ENCODE measurements at regions not wholly inside any gene's neighbourhood (a gene's known extent, or its start where the extent isn't known, plus 50 kb on each side); places are given as distances from the start of the nearest gene placed in this dataset.

DNA sequence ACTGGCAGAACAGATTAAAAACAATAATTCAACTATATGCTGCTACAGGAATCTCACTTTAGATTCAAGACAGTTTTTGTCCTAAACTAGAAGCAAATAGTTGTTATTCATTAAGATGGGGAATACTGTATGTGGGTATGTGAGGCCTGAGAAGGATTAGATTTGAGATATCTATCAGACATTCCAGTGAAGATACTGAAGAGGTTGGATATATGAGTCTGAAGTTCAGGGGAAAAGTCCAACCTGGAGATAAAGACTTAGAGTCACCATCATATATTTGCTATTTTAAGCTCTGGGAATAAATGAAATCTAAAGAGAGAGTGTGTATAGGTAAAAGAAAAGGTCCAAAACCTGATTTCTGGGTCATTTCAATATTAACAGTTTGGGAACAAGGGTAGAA lies 96.2 kb upstream of the RBBP8 start:
- TF ChIP-seq, protein P1, sequence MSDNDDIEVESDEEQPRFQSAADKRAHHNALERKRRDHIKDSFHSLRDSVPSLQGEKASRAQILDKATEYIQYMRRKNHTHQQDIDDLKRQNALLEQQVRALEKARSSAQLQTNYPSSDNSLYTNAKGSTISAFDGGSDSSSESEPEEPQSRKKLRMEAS (IDR thresholded peaks at IDR 0.05; ENCODE audit: low read depth, low read length): no peak
- TF ChIP-seq, protein P2, sequence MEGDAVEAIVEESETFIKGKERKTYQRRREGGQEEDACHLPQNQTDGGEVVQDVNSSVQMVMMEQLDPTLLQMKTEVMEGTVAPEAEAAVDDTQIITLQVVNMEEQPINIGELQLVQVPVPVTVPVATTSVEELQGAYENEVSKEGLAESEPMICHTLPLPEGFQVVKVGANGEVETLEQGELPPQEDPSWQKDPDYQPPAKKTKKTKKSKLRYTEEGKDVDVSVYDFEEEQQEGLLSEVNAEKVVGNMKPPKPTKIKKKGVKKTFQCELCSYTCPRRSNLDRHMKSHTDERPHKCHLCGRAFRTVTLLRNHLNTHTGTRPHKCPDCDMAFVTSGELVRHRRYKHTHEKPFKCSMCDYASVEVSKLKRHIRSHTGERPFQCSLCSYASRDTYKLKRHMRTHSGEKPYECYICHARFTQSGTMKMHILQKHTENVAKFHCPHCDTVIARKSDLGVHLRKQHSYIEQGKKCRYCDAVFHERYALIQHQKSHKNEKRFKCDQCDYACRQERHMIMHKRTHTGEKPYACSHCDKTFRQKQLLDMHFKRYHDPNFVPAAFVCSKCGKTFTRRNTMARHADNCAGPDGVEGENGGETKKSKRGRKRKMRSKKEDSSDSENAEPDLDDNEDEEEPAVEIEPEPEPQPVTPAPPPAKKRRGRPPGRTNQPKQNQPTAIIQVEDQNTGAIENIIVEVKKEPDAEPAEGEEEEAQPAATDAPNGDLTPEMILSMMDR (IDR thresholded peaks at IDR 0.05; ENCODE audit: low read depth, low read length): no peak
- TF ChIP-seq MYC (IDR thresholded peaks at IDR 0.05; ENCODE audit: low read depth, low read length): no peak
